ENCODE measurements at regions not wholly inside any gene's neighbourhood (a gene's known extent, or its start where the extent isn't known, plus 50 kb on each side); places are given as distances from the start of the nearest gene placed in this dataset.

- DNase-seq (ENCODE audit: low spot score) (no peak), ATAC-seq (no peak)
- H3K9me3 Mint-ChIP-seq = peaks cover 36% of the 10 kb centered on the region
- peaks cover 5% of the 10 kb centered on the region for H3K27me3 Mint-ChIP-seq (ENCODE audit: low read depth)
- no peak for TF ChIP-seq IRF2 (CRISPR knock-in tag; IDR thresholded peaks at IDR 0.05; ENCODE audit: borderline replicate concordance, low read depth)
- no peak for TF ChIP-seq ZNF425 (CRISPR knock-in tag; conservative IDR thresholded peaks at IDR 0.05)
- no peak for TF ChIP-seq CREB1 (CRISPR knock-in tag; IDR thresholded peaks at IDR 0.05)
- TF ChIP-seq ATF1 (CRISPR knock-in tag; IDR thresholded peaks at IDR 0.05) = no peak
- no peak for TF ChIP-seq MXD4 (CRISPR knock-in tag; IDR thresholded peaks at IDR 0.05; ENCODE audit: borderline replicate concordance)
- TF ChIP-seq CDX4 (CRISPR knock-in tag; IDR thresholded peaks at IDR 0.05; ENCODE audit: borderline replicate concordance) = no peak
- no peak for TF ChIP-seq ZBTB21 (CRISPR knock-in tag; IDR thresholded peaks at IDR 0.05; ENCODE audit: borderline replicate concordance)
- no peak for TF ChIP-seq STAT6 (CRISPR knock-in tag; conservative IDR thresholded peaks at IDR 0.05; ENCODE audit: low read depth)
- TF ChIP-seq AR (CRISPR knock-in tag; IDR thresholded peaks at IDR 0.05) = no peak
- TF ChIP-seq ZNF281 (CRISPR knock-in tag; IDR thresholded peaks at IDR 0.05) = no peak
- TF ChIP-seq, protein P1, sequence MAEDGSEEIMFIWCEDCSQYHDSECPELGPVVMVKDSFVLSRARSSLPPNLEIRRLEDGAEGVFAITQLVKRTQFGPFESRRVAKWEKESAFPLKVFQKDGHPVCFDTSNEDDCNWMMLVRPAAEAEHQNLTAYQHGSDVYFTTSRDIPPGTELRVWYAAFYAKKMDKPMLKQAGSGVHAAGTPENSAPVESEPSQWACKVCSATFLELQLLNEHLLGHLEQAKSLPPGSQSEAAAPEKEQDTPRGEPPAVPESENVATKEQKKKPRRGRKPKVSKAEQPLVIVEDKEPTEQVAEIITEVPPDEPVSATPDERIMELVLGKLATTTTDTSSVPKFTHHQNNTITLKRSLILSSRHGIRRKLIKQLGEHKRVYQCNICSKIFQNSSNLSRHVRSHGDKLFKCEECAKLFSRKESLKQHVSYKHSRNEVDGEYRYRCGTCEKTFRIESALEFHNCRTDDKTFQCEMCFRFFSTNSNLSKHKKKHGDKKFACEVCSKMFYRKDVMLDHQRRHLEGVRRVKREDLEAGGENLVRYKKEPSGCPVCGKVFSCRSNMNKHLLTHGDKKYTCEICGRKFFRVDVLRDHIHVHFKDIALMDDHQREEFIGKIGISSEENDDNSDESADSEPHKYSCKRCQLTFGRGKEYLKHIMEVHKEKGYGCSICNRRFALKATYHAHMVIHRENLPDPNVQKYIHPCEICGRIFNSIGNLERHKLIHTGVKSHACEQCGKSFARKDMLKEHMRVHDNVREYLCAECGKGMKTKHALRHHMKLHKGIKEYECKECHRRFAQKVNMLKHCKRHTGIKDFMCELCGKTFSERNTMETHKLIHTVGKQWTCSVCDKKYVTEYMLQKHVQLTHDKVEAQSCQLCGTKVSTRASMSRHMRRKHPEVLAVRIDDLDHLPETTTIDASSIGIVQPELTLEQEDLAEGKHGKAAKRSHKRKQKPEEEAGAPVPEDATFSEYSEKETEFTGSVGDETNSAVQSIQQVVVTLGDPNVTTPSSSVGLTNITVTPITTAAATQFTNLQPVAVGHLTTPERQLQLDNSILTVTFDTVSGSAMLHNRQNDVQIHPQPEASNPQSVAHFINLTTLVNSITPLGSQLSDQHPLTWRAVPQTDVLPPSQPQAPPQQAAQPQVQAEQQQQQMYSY (CRISPR knock-in tag; IDR thresholded peaks at IDR 0.05) = no peak
- no peak for TF ChIP-seq ZNF512 (CRISPR knock-in tag; IDR thresholded peaks at IDR 0.05; ENCODE audit: borderline replicate concordance)
- no peak for TF ChIP-seq NFATC4 (CRISPR knock-in tag; IDR thresholded peaks at IDR 0.05)
- H3K4me1 Mint-ChIP-seq = peaks cover 10% of the 10 kb centered on the region; the same call in 1 of the 2 replicates
- peaks cover 11% of the 10 kb centered on the region for H3K36me3 Mint-ChIP-seq
- ChIA-PET POLR2A (no interaction called here), CTCF (interaction anchor here (0.8 to 0.9 kb wide), 2 partner anchors 150 to 342 kb away, joined by 3 read pairs; no protein-coding TSS in a partner anchor)
- H3K27ac Mint-ChIP-seq = no peak overlapping the region
- no peak overlapping the region for H3K4me3 Mint-ChIP-seq
Observed at GRCh38 chr17:5943982-5944381, 126.2 kb upstream of the WSCD1 start.
